Caco-2 (cell line): ENCODE measurements at regions not wholly inside any gene's neighbourhood (a gene's known extent, or its start where the extent isn't known, plus 50 kb on each side); places are given as distances from the start of the nearest gene placed in this dataset.

ENCODE experiments used
- BruUV-seq: library from RNA; stranded (reverse); fragments of 400-500 nt; replicated peaks from 2 replicates; lab custom pipeline; 2021; lab: Mats Ljungman, UMichigan
- CTCF ChIA-PET: fragments of 300-600 bp; sonication (Branson Sonifier 250); formaldehyde crosslinking; loops from one replicate; lab custom pipeline; 2022; ENCODE audit warnings: antibody characterized with exemption; lab: Charles Lee
- POLR2A ChIA-PET: fragments of 300-600 bp; sonication (Branson Sonifier 250); formaldehyde crosslinking; loops from one replicate; lab custom pipeline; 2022; ENCODE audit warnings: antibody characterized with exemption; lab: Charles Lee
- DNase-seq, 2 experiments: peaks; one replicate each; pipeline versions ENCODE4 v3.0.0 to v3.0.0-alpha.2; 2020 to 2022
- H3K27me3 ChIP-seq: replicated peaks from 2 replicates; pipeline ENCODE4 v1.6.0; 2011; ENCODE audit warnings: low read length; ENCODE audit not compliant: control insufficient read depth, insufficient read depth
- H3K36me3 ChIP-seq: 2 replicates; pipeline ENCODE4 v1.5.1; 2011; ENCODE audit warnings: low read length; ENCODE audit not compliant: control insufficient read depth, insufficient read depth
- H3K4me1 ChIP-seq: fragments of 250-450 bp; sonication (Bioruptor Pico); 2 replicates; pipeline ENCODE4 v1.5.1; 2020; ENCODE audit warnings: mild to moderate bottlenecking
- H3K4me3 ChIP-seq: 2 replicates; pipeline ENCODE4 v1.5.1; 2011; ENCODE audit warnings: low read depth, mild to moderate bottlenecking, control low read depth, low read length
- H3K9me3 ChIP-seq: fragments of 250-450 bp; sonication (Bioruptor Pico); 2 replicates; pipeline ENCODE4 v1.5.1; 2020; ENCODE audit warnings: mild to moderate bottlenecking, moderate library complexity
- H3K27ac Mint-ChIP-seq: one replicate; pipeline ENCODE4 v1.8.0; 2022; ENCODE audit warnings: mixed read lengths; ENCODE audit not compliant: unreplicated experiment
- H3K27me3 Mint-ChIP-seq: one replicate; pipeline ENCODE4 v1.8.0; 2022; ENCODE audit warnings: mixed read lengths; ENCODE audit not compliant: insufficient read depth, unreplicated experiment
- H3K36me3 Mint-ChIP-seq: one replicate; pipeline ENCODE4 v1.8.0; 2022; ENCODE audit warnings: mild to moderate bottlenecking, mixed read lengths; ENCODE audit not compliant: insufficient read depth, unreplicated experiment
- H3K4me1 Mint-ChIP-seq: one replicate; pipeline ENCODE4 v1.8.0; 2022; ENCODE audit warnings: low read depth, mixed read lengths; ENCODE audit not compliant: unreplicated experiment
- H3K4me3 Mint-ChIP-seq: one replicate; pipeline ENCODE4 v1.8.0; 2022; ENCODE audit warnings: mild to moderate bottlenecking, moderate library complexity, mixed read lengths; ENCODE audit not compliant: unreplicated experiment
- H3K9me3 Mint-ChIP-seq: one replicate; pipeline ENCODE4 v1.8.0; 2022; ENCODE audit warnings: mixed read lengths; ENCODE audit not compliant: unreplicated experiment
- CTCF ChIP-seq, 2 experiments: fragments of 200-600 bp in 1 of 2; IDR thresholded peaks; 1 replicate in 1 of 2; 2 replicates in 1 of 2; pipeline versions ENCODE4 v1.5.1 to v1.8.0; 2011 to 2022; ENCODE audit warnings: antibody characterized with exemption in 1 of 2, control low read depth in 1 of 2, inconsistent platforms in 1 of 2, low read depth in 1 of 2, low read length in 1 of 2, mild to moderate bottlenecking in 1 of 2, moderate library complexity in 1 of 2; ENCODE audit not compliant: insufficient read depth in 1 of 2, severe bottlenecking in 1 of 2, unreplicated experiment in 1 of 2
- intact Hi-C: fragments of 100-400 bp; cut with micrococcal nuclease; formaldehyde crosslinking; loops from one replicate; pipeline ENCODE4 v1.10.0; 2022; ENCODE audit not compliant: unreplicated experiment

- H3K27me3 ChIP-seq = no peaks in the 10 kb centered on the region
- no peaks in the 10 kb centered on the region for H3K9me3 ChIP-seq
- H3K27me3 Mint-ChIP-seq = peaks cover 10% of the 10 kb centered on the region
- H3K4me3 Mint-ChIP-seq = peak overlapping the region; percentile 70
- no peak for DNase-seq
- H3K4me1 ChIP-seq = no peaks in the 10 kb centered on the region
- peak overlapping the region; percentile 75 for H3K4me3 ChIP-seq
- H3K27ac Mint-ChIP-seq = no peak overlapping the region
- intact Hi-C loops = loop anchor here (5.0 kb wide), 1 partner anchor 90 kb away; the partner anchor contains the start of gene BBX
- no peaks in the 10 kb centered on the region for H3K36me3 Mint-ChIP-seq
- H3K4me1 Mint-ChIP-seq = no peaks in the 10 kb centered on the region
- no peak for TF ChIP-seq CTCF (IDR thresholded peaks at IDR 0.05; ENCODE audit: insufficient read depth in 1 of 2, low read depth in 1 of 2, low read length in 1 of 2, severe bottlenecking in 1 of 2, unreplicated experiment in 1 of 2)
- H3K36me3 ChIP-seq = no peaks in the 10 kb centered on the region
- no peaks in the 10 kb centered on the region for H3K9me3 Mint-ChIP-seq
- CTCF ChIA-PET = interaction anchor here (0.7 kb wide), 1 partner anchor 193 kb away, joined by 4 read pairs; no protein-coding TSS in a partner anchor
- no TSS peak for BruUV-seq
- POLR2A ChIA-PET = no interaction called here
Observed at GRCh38 chr3:107432013-107432515, 54.8 kb downstream of the CCDC54 start.

GRCh38 chr3:107432646-107433045 is 55.4 kb downstream of the CCDC54 start:
- Histone ChIP-seq H3K9me3 (no peaks in the 10 kb centered on the region), H3K4me3 (no peak overlapping the region), H3K27me3 (no peaks in the 10 kb centered on the region), H3K36me3 (no peaks in the 10 kb centered on the region), H3K4me1 (no peaks in the 10 kb centered on the region)
- no peaks in the 10 kb centered on the region for H3K36me3 Mint-ChIP-seq
- CTCF ChIA-PET = interaction anchor here (0.7 kb wide), 1 partner anchor 194 kb away, joined by 4 read pairs; no protein-coding TSS in a partner anchor
- no TSS peak for BruUV-seq
- intact Hi-C loops = loop anchor here (5.0 kb wide), 1 partner anchor 90 kb away; the partner anchor contains the start of gene BBX
- no peak overlapping the region for H3K4me3 Mint-ChIP-seq
- no peaks in the 10 kb centered on the region for H3K9me3 Mint-ChIP-seq
- POLR2A ChIA-PET = no interaction called here
- TF ChIP-seq CTCF (IDR thresholded peaks at IDR 0.05; ENCODE audit: insufficient read depth in 1 of 2, low read depth in 1 of 2, low read length in 1 of 2, severe bottlenecking in 1 of 2, unreplicated experiment in 1 of 2) = no peak
- H3K27me3 Mint-ChIP-seq = peaks cover 10% of the 10 kb centered on the region
- DNase-seq = no peak
- H3K4me1 Mint-ChIP-seq = no peaks in the 10 kb centered on the region
- no peak overlapping the region for H3K27ac Mint-ChIP-seq

GRCh38 chr3:107436029-107436428 is 58.8 kb downstream of the CCDC54 start:
- no peaks in the 10 kb centered on the region for H3K9me3 Mint-ChIP-seq
- no peak for DNase-seq
- H3K27me3 ChIP-seq = no peaks in the 10 kb centered on the region
- no peaks in the 10 kb centered on the region for H3K36me3 ChIP-seq
- no TSS peak for BruUV-seq
- no peak for TF ChIP-seq CTCF (IDR thresholded peaks at IDR 0.05; ENCODE audit: insufficient read depth in 1 of 2, low read depth in 1 of 2, low read length in 1 of 2, severe bottlenecking in 1 of 2, unreplicated experiment in 1 of 2)
- H3K4me1 ChIP-seq = no peaks in the 10 kb centered on the region
- ChIA-PET POLR2A (no interaction called here), CTCF (no interaction called here)
- no peaks in the 10 kb centered on the region for H3K9me3 ChIP-seq
- intact Hi-C loops = no loop called here
- H3K4me3 ChIP-seq = no peak overlapping the region
- no peaks in the 10 kb centered on the region for H3K4me1 Mint-ChIP-seq
- no peak overlapping the region for H3K27ac Mint-ChIP-seq
- H3K36me3 Mint-ChIP-seq = no peaks in the 10 kb centered on the region
- no peak overlapping the region for H3K4me3 Mint-ChIP-seq
- peaks cover 8% of the 10 kb centered on the region for H3K27me3 Mint-ChIP-seq
